Kidney (tissue), 13 donors: ENCODE measurements at regions not wholly inside any gene's neighbourhood (a gene's known extent, or its start where the extent isn't known, plus 50 kb on each side); places are given as distances from the start of the nearest gene placed in this dataset.

Experiments used
- DNase-seq, 5 donors: peaks; one replicate each; pipeline ENCODE4 v3.0.0-alpha.2; 2013 to 2020
- FAIRE-seq: peaks from 2 replicates; lab custom pipeline; 2012; peaks lifted over from hg19 to GRCh38; lab: Jason Lieb, UNC
- H3K27ac ChIP-seq, 2 donors: one replicate each; pipeline ENCODE4 v1.7.0; 2013; ENCODE audit warnings: low read depth in 2 of 2, low read length in 2 of 2, inconsistent platforms in 1 of 2
- H3K27me3 ChIP-seq: one replicate; pipeline ENCODE4 v1.7.1; 2013; ENCODE audit warnings: low read length, inconsistent platforms; ENCODE audit not compliant: control insufficient read depth, insufficient read depth
- H3K36me3 ChIP-seq, 3 donors: one replicate each; pipeline versions ENCODE4 v1.7.0 to v1.7.1; 2013; ENCODE audit warnings: low read length in 3 of 3, control low read depth in 1 of 3, inconsistent platforms in 1 of 3; ENCODE audit not compliant: insufficient read depth in 3 of 3, control insufficient read depth in 2 of 3
- H3K4me1 ChIP-seq, 3 donors: one replicate each; pipeline versions ENCODE4 v1.7.0 to v1.7.1; 2013; ENCODE audit warnings: low read length in 3 of 3, inconsistent platforms in 1 of 3, low read depth in 1 of 3; ENCODE audit not compliant: control insufficient read depth in 2 of 3, insufficient read depth in 2 of 3
- H3K4me3 ChIP-seq, 3 donors: one replicate each; pipeline versions ENCODE4 v1.7.0 to v1.8.1; 2013; ENCODE audit warnings: low read length in 3 of 3, control low read depth in 1 of 3, inconsistent platforms in 1 of 3
- H3K9ac ChIP-seq, 3 donors: one replicate each; pipeline versions ENCODE4 v1.7.0 to v1.7.1; 2013; ENCODE audit warnings: low read length in 3 of 3, control low read depth in 1 of 3, inconsistent platforms in 1 of 3
- H3K9me3 ChIP-seq, 3 donors: one replicate each; pipeline versions ENCODE4 v1.7.0 to v1.7.1; 2013; ENCODE audit warnings: low read length in 3 of 3, control low read depth in 1 of 3, inconsistent platforms in 1 of 3; ENCODE audit not compliant: control insufficient read depth in 2 of 3, insufficient read depth in 1 of 3
- CTCF ChIP-seq: IDR thresholded peaks from 3 replicates; pipeline ENCODE4 v1.5.1; 2012; ENCODE audit warnings: mild to moderate bottlenecking, moderate library complexity, borderline replicate concordance; ENCODE audit not compliant: insufficient read depth; ENCODE audit errors: extremely low read depth
- intact Hi-C: fragments of 100-400 bp; cut with DNase I; formaldehyde crosslinking; loops from one replicate; pipeline ENCODE4 v1.11.1; 2022
- donor health status: control.
- donor health status: control.
- donor health status: control.
- donor health status: control.
- donor health status: control.
- donor health status: DM: yes; HTN: yes; CAD: no.
- donor health status: Normal renal cell carcinoma (clear cell type).

GRCh38 chr5:2310946-2311345, 428.2 kb upstream of the IRX4 start:
- no peak for DNase-seq
- H3K9me3 ChIP-seq, result no peaks in the 10 kb centered on the region
- no peaks in the 10 kb centered on the region for H3K27me3 ChIP-seq
- H3K36me3 ChIP-seq, result no peaks in the 10 kb centered on the region
- H3K9ac ChIP-seq, result no peak overlapping the region
- no peak for FAIRE-seq
- H3K4me1 ChIP-seq, result no peaks in the 10 kb centered on the region
- no peak for TF ChIP-seq CTCF
- H3K27ac ChIP-seq, result no peak overlapping the region
- intact Hi-C loops, result no loop called here
- H3K4me3 ChIP-seq, result no peak overlapping the region

- no peak for TF ChIP-seq CTCF
- DNase-seq, result no peak
- no peak overlapping the region for H3K4me3 ChIP-seq
- FAIRE-seq, result no peak
- no peak overlapping the region for H3K9ac ChIP-seq
- no peaks in the 10 kb centered on the region for H3K27me3 ChIP-seq
- H3K4me1 ChIP-seq, result peaks cover 0 to 3% (median 0%) of the 10 kb centered on the region in 3 donors
- no peak overlapping the region for H3K27ac ChIP-seq
- intact Hi-C loops, result no loop called here
- H3K36me3 ChIP-seq, result no peaks in the 10 kb centered on the region
- H3K9me3 ChIP-seq, result no peaks in the 10 kb centered on the region
Measured at GRCh38 chr5:2307631-2308030, 424.9 kb upstream of the IRX4 start.

- intact Hi-C loops, result no loop called here
- Histone ChIP-seq H3K9ac (no peak overlapping the region), H3K4me1 (peaks cover 0 to 3% (median 0%) of the 10 kb centered on the region in 3 donors), H3K36me3 (no peaks in the 10 kb centered on the region), H3K27ac (no peak overlapping the region), H3K27me3 (no peaks in the 10 kb centered on the region), H3K9me3 (no peaks in the 10 kb centered on the region), H3K4me3 (no peak overlapping the region)
- TF ChIP-seq CTCF, result no peak
- FAIRE-seq (no peak), DNase-seq (no peak)
Measured at GRCh38 chr5:2306711-2307110, 424.0 kb upstream of the IRX4 start.
